Heart left ventricle (tissue), 16 donors: ENCODE measurements at regions not wholly inside any gene's neighbourhood (a gene's known extent, or its start where the extent isn't known, plus 50 kb on each side); places are given as distances from the start of the nearest gene placed in this dataset.

Experiments
- ATAC-seq, 4 donors: fragments of 200-7000 bp; cut with Tn5 transposase; one replicate each; pipeline ENCODE4 v1.9.1; 2020 to 2022; ENCODE audit warnings: moderate library complexity in 4 of 4, mild to moderate bottlenecking in 3 of 4, moderate number of reproducible peaks in 1 of 4
- DNase-seq, 5 donors: peaks; one replicate each; pipeline ENCODE4 v3.0.0-alpha.2; 2020
- H3K27ac ChIP-seq, 12 donors: fragments of 200-600 bp; sonication (generic) in 4 of 12; one replicate each; pipeline versions ENCODE4 v1.5.0 to v1.8.0; 2016 to 2022; ENCODE audit warnings: mild to moderate bottlenecking in 2 of 12
- H3K27me3 ChIP-seq, 9 donors: fragments of 200-600 bp; sonication (generic) in 2 of 9; one replicate each; pipeline versions ENCODE4 v1.5.1 to v1.8.0; 2016 to 2022; ENCODE audit warnings: mild to moderate bottlenecking in 3 of 9
- H3K36me3 ChIP-seq, 9 donors: fragments of 200-600 bp; sonication (generic) in 2 of 9; one replicate each; pipeline versions ENCODE4 v1.5.0 to v1.8.0; 2018 to 2022; ENCODE audit warnings: mild to moderate bottlenecking in 2 of 9
- H3K4me1 ChIP-seq, 12 donors: fragments of 200-600 bp; sonication (generic) in 4 of 12; one replicate each; pipeline versions ENCODE4 v1.5.0 to v1.8.0; 2016 to 2022; ENCODE audit warnings: mild to moderate bottlenecking in 3 of 12
- H3K4me3 ChIP-seq, 12 donors: fragments of 200-600 bp; sonication (generic) in 4 of 12; one replicate each; pipeline versions ENCODE4 v1.5.0 to v1.8.0; 2017 to 2022; ENCODE audit warnings: mild to moderate bottlenecking in 9 of 12, moderate library complexity in 4 of 12
- H3K9me3 ChIP-seq, 12 donors: fragments of 200-600 bp; sonication (generic) in 4 of 12; one replicate each; pipeline versions ENCODE4 v1.5.0 to v1.8.0; 2016 to 2022; ENCODE audit warnings: mild to moderate bottlenecking in 1 of 12
- CTCF ChIP-seq, 12 donors: fragments of 200-600 bp; sonication (generic) in 4 of 12; IDR thresholded peaks; one replicate each; pipeline versions ENCODE4 v1.5.0 to v1.8.0; 2018 to 2022; ENCODE audit warnings: antibody characterized with exemption in 12 of 12, mild to moderate bottlenecking in 5 of 12
- POLR2A ChIP-seq, 2 donors: fragments of 450-650 bp; IDR thresholded peaks; one replicate each; pipeline ENCODE4 v1.6.1; 2017; ENCODE audit warnings: antibody characterized with exemption in 2 of 2, mild to moderate bottlenecking in 2 of 2, moderate library complexity in 2 of 2
- WGBS, 4 donors: extraction: QIAGEN DNeasy Blood & Tissue Kit in 2 of 4; methylation state at CpG; one replicate each; pipeline versions ENCODE4 v1.1.5 to v1.1.7; 2013 to 2018; 5-methylcytosine and 5-hydroxymethylcytosine counted together
- intact Hi-C, 10 donors: fragments of 100-400 bp; cut with DNase I; formaldehyde crosslinking; loops; one replicate each; pipeline versions ENCODE4 v1.11.1 to v1.14.2; 2022
- donor health status: ischemic (EF 13 %, LVEDD 7.1; RV severe dilation, severe dysfunction).
- donor health status: healthy with polysubstance abuse.
- donor health status: DM: no; HTN: yes; CAD: no.
- donor health status: DM: no; HTN: no; CAD: no.
- donor health status: ischemic (EF 25% LVEDD 6.9; RV normal size, moderate dysfunction).
- donor health status: ischemic (EF 25% LVEDD 5.7; RV mildly dilated, moderate dysfunction).
- donor health status: healthy.
- donor health status: DM: yes; HTN: yes; CAD: no.
- donor health status: ischemic (EF 35%, LVEDD 5.7; RV mildly dilated, moderate dysfunction).
- donor health status: nonischemic (EF 11% LVEDD 7.7; RV severe dilation, severe dysfunction).
- donor health status: DM: yes; HTN: yes; CAD: no.
- donor health status: PGD.
- donor health status: ischemic (EF 29% LVEDD 5.4; RV normal size, mild dysfunction).
- donor health status: nonischemic (EF 23%, LVEDD 6.1; RV moderate dilation, normal function).

DNA sequence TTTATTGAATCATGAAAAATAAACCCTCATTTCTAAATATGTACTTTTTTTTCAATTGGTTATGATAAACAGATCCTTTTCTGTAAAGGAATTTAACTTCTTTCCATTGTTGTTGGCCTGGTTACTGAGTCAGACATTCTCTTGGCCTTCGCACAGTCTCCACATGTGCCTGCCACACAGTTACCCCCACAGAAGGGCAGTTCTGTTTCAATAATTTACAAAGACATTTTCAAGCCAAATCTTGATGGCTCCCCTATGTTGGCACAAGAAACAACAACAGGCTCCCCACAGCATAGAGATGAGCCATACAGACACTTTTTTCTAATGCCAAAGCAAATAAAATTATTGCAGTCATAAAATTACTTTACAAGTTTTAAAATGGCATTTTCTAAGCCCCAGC is 55.6 kb upstream of the BEND6 start:
- 92 to 98% (median 97%) methylated on average over 1 of the region's 1 CpG for WGBS, 4 donors

GRCh38 chr6:56897789-56898529 is 56.9 kb upstream of the BEND6 start:
- Histone ChIP-seq H3K9me3 (no peaks in the 10 kb centered on the region), H3K4me3 (no peak overlapping the region), H3K4me1 (peaks cover 0 to 3% (median 0%) of the 10 kb centered on the region in 12 donors), H3K27me3 (no peaks in the 10 kb centered on the region), H3K36me3 (no peaks in the 10 kb centered on the region), H3K27ac (no peak overlapping the region)
- no peak for ATAC-seq
- intact Hi-C loops = no loop called here
- TF ChIP-seq POLR2A (IDR thresholded peaks at IDR 0.05) = no peak
- no peak for TF ChIP-seq CTCF (IDR thresholded peaks at IDR 0.05)
- WGBS, 4 donors = 92 to 98% (median 94%) methylated on average over 4 of the region's 4 CpGs
- DNase-seq = no peak

More for the DNA sequence above, 55.6 kb upstream of the BEND6 start:
- intact Hi-C loops = no loop called here
- DNase-seq (no peak), ATAC-seq (no peak)
- H3K4me3 ChIP-seq = no peak overlapping the region
- H3K4me1 ChIP-seq = peaks cover 0 to 5% (median 0%) of the 10 kb centered on the region in 12 donors
- no peaks in the 10 kb centered on the region for H3K36me3 ChIP-seq
- TF ChIP-seq CTCF (IDR thresholded peaks at IDR 0.05) = no peak
- TF ChIP-seq POLR2A (IDR thresholded peaks at IDR 0.05) = no peak
- H3K9me3 ChIP-seq = no peaks in the 10 kb centered on the region
- peak overlapping the region in 1 of 12 donors; percentile 62 for H3K27ac ChIP-seq
- H3K27me3 ChIP-seq = no peaks in the 10 kb centered on the region

DNA sequence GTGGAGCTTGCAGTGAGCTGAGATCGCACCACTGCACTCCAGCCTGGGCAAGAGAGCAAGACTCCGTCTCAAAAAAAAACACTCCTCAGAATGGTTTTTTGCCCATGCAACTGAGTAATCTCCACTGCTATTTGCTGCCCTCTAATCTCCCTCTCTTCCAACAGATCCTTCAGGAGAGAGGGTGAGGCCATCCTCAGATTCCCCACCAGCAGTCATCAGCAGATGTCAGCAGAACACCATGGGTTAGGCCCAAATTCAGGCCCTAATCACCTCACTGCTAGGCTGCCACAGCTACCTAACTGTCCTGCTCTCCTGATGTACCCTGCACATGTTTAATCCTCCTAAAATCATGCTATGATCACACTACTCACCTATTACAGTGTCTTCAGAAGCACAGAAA is 63.2 kb upstream of the BEND6 start:
- no peak for TF ChIP-seq POLR2A (IDR thresholded peaks at IDR 0.05)
- peak in 1 of 12 donors; percentile 3 for TF ChIP-seq CTCF (IDR thresholded peaks at IDR 0.05)
- peaks cover 0 to 24% (median 0%) of the 10 kb centered on the region in 12 donors for H3K4me1 ChIP-seq
- ATAC-seq = no peak
- no peaks in the 10 kb centered on the region for H3K27me3 ChIP-seq
- 89 to 100% (median 96%) methylated on average over 2 of the region's 2 CpGs for WGBS, 4 donors
- H3K4me3 ChIP-seq = no peak overlapping the region
- no peak for DNase-seq
- no peaks in the 10 kb centered on the region for H3K9me3 ChIP-seq
- no peaks in the 10 kb centered on the region for H3K36me3 ChIP-seq
- intact Hi-C loops = no loop called here
- no peak overlapping the region for H3K27ac ChIP-seq

DNA sequence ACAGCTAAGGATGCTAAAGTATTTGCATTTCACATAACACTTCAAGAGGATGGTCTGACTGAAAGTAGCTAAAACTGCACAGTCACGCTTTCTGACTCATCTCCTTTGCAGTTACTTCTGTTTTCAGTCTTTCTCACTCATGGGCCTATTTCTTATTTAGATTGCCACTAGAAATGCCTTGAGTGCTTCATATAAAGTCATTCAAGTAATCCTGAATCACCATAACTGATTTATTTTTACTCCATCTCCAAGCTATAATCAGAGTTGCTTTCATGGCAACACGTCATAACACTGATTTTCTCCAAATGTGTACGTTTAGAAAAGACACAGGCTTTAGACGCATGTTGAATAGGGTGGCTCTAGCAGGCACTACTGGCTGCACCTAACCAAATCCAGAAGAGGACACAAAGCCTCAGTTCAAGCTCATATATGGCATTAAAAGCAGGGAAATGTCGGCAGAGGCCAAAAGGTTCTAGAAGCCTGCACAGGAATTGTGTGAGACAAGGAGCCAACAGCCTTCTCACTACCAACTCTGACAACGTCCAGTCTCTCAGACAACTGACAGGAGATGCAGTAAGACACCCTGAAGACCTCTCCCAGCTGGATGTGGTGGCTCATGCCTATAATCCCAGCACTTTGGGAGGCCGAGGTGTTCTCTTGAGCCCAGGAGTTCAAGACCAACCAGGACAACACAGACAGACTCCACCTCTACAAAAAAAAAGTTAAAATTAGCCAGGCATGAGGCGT is 64.1 kb upstream of the BEND6 start:
- DNase-seq (no peak), ATAC-seq (no peak)
- intact Hi-C loops = no loop called here
- H3K36me3 ChIP-seq = no peaks in the 10 kb centered on the region
- no peaks in the 10 kb centered on the region for H3K27me3 ChIP-seq
- H3K4me1 ChIP-seq = peaks cover 0 to 24% (median 0%) of the 10 kb centered on the region in 12 donors
- H3K9me3 ChIP-seq = no peaks in the 10 kb centered on the region
- WGBS, 4 donors = 82 to 91% (median 88%) methylated on average over 8 of the region's 8 CpGs
- H3K27ac ChIP-seq = peak overlapping the region in 1 of 12 donors; percentile 32
- TF ChIP-seq CTCF (IDR thresholded peaks at IDR 0.05) = no peak
- TF ChIP-seq POLR2A (IDR thresholded peaks at IDR 0.05) = no peak
- H3K4me3 ChIP-seq = no peak overlapping the region
